GM12864 (cell line): ENCODE measurements at regions not wholly inside any gene's neighbourhood (a gene's known extent, or its start where the extent isn't known, plus 50 kb on each side); places are given as distances from the start of the nearest gene placed in this dataset.

Source experiments
- DNase-seq: peaks from one replicate; pipeline ENCODE4 v3.0.0-alpha.2; 2011; ENCODE audit warnings: low read depth
- H3K4me3 ChIP-seq: 2 replicates; pipeline ENCODE4 v1.5.1; 2011; ENCODE audit warnings: mild to moderate bottlenecking, low read depth, low read length, control low read depth
- CTCF ChIP-seq: IDR thresholded peaks from 2 replicates; pipeline ENCODE4 v1.5.1; 2011; ENCODE audit warnings: low read depth, mild to moderate bottlenecking, moderate library complexity, low read length, control low read depth, inconsistent platforms; ENCODE audit errors: missing control alignments

DNA sequence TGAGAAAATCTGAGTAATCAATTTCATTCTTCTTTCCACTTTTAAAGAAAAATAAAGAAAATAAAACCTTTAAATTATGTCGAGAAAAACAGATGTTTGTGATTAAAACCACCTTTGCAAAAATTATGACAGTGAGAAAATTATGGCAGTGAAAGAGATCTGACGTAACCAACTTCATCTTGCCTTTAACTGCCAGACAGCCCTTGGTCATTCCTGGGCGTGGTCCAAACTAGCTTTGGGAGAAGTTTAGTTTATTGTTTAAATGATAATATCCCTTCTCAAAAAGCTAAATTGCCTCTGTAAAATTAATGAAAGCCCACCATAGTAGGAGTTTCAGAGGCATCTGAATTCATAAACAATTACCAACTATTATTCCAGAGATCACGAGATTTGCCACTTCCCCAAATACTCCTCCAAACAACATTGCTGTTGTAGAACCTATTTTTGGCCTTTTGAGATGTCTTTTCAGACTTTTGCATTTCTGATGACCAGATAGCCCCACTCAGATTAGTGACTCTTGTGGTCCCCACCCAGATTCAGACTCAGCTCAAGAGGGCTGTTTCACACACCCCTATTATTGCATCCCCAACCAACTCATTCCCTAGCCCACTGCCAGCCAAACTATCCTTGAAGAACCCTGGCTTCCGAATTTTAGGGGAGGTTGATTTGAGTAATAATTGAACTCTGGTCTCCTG lies 664.4 kb upstream of the CBLB start:
- no peak overlapping the region for H3K4me3 ChIP-seq
- TF ChIP-seq CTCF: no peak
- no peak for DNase-seq

- no peak for DNase-seq
- H3K4me3 ChIP-seq: no peak overlapping the region
- no peak for TF ChIP-seq CTCF
Observed at GRCh38 chr3:106533788-106534160, 665.0 kb upstream of the CBLB start.

- no peak for DNase-seq
- TF ChIP-seq CTCF: no peak
- H3K4me3 ChIP-seq: no peak overlapping the region
Observed at GRCh38 chr3:106534206-106534605, 665.4 kb upstream of the CBLB start.

DNA sequence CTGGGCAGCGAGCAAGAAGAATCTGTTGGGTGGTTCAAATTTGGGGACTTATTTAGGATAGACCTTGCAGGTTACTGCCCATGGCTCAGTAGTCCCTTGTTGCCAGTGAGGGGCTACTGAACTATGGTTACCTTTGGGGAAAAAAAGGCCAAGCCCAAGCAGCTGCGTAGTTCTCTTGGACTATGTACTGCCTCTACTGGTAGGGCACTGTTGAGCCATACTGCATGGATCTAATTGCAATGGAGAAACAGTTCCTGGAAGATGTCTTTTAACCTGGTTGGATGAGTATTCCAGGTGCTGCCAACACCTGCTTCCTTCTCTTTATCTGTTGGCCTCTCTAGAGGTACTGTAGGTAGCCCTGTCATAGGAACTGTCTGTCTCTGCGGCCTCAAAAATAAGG lies 671.9 kb upstream of the CBLB start:
- no peak for DNase-seq
- peak; percentile 12 for TF ChIP-seq CTCF
- no peak overlapping the region for H3K4me3 ChIP-seq

GRCh38 chr3:106542101-106542769 lies 673.4 kb upstream of the CBLB start:
- no peak for TF ChIP-seq CTCF
- no peak for DNase-seq
- H3K4me3 ChIP-seq: no peak overlapping the region

DNA sequence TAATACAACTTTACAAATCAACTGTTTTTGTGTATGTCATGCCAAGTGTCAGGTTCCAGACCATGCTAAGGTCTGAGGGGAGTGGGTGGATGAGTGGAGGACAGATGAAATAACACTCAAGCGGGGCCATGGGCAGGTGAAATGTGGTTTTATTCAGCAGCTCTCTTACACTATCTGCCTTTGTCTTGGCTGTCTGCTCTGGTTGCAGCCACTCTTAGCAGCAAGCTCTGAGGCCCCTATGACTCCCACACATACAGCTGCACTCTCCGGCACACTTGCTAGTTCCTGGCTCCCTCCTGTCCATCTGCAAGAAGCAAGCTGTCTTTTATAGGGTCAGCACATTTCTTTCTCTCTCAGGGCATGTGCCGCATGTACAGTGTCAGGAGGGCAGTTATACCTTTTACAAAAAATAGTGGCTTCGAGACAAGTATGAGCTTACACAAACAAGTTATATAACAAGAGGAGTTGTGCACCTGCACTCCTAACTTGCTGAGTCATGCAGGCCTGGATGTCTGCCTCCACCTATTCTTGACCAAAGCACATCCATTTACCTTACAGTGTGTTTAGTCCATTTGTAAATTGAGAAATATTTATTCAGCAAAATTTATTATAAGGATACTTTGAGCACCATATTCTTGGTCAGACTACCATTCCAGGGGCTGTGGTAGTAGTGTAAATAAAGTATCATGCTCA lies 683.7 kb upstream of the CBLB start:
- no peak overlapping the region for H3K4me3 ChIP-seq
- TF ChIP-seq CTCF: no peak
- DNase-seq: no peak
